Upper lobe of left lung (tissue), 4 donors: ENCODE measurements at regions not wholly inside any gene's neighbourhood (a gene's known extent, or its start where the extent isn't known, plus 50 kb on each side); places are given as distances from the start of the nearest gene placed in this dataset.

Source experiments
- EP300 ChIP-seq, 4 donors: sonication (generic); formaldehyde crosslinking; IDR thresholded peaks; one replicate each; pipeline ENCODE4 v1.5.1; 2017; ENCODE audit warnings: antibody characterized with exemption in 4 of 4, control low read depth in 2 of 4
- POLR2A ChIP-seq, 4 donors: fragments of 450-650 bp; IDR thresholded peaks; one replicate each; pipeline ENCODE4 v1.5.1; 2016 to 2017; ENCODE audit warnings: antibody characterized with exemption in 4 of 4, mild to moderate bottlenecking in 2 of 4
- POLR2AphosphoS5 ChIP-seq, 2 donors: sonication (generic); formaldehyde crosslinking; IDR thresholded peaks; one replicate each; pipeline ENCODE4 v1.5.1; 2017; ENCODE audit warnings: antibody characterized with exemption in 2 of 2
- TF ChIP-seq, protein P1 (sequence below), 6 experiments: fragments of 450-650 bp in 4 of 6; fragments of 200-600 bp in 2 of 6; sonication (generic) in 2 of 6; IDR thresholded peaks; one replicate each; pipeline ENCODE4 v1.5.1; 2016 to 2019; ENCODE audit warnings: antibody characterized with exemption in 6 of 6

DNA sequence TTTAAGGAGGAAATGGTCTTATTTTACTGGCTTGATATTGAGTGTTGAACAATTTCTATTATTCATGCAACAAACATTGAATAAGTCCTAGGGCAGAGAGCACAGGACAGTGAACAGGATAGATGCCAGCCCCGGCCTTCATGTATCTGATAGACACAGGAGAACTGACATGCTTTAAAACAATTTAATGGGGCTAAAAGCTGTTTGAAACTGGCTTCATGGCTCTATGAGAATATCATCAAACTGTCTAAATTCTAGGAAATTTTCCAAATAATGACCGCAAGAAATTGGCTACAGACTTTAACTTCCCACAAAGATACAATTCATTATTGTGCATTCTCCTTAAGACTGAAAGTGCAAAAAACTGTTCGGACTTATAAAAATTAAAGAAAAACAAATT is 69.0 kb downstream of the ID4 start:
- TF ChIP-seq, protein P1, sequence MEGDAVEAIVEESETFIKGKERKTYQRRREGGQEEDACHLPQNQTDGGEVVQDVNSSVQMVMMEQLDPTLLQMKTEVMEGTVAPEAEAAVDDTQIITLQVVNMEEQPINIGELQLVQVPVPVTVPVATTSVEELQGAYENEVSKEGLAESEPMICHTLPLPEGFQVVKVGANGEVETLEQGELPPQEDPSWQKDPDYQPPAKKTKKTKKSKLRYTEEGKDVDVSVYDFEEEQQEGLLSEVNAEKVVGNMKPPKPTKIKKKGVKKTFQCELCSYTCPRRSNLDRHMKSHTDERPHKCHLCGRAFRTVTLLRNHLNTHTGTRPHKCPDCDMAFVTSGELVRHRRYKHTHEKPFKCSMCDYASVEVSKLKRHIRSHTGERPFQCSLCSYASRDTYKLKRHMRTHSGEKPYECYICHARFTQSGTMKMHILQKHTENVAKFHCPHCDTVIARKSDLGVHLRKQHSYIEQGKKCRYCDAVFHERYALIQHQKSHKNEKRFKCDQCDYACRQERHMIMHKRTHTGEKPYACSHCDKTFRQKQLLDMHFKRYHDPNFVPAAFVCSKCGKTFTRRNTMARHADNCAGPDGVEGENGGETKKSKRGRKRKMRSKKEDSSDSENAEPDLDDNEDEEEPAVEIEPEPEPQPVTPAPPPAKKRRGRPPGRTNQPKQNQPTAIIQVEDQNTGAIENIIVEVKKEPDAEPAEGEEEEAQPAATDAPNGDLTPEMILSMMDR (IDR thresholded peaks at IDR 0.05) = no peak
- TF ChIP-seq POLR2A (IDR thresholded peaks at IDR 0.05) = no peak
- TF ChIP-seq POLR2AphosphoS5 (IDR thresholded peaks at IDR 0.05) = no peak
- no peak for TF ChIP-seq EP300 (IDR thresholded peaks at IDR 0.05)
